CD14-positive monocyte (primary cell): ENCODE measurements at regions not wholly inside any gene's neighbourhood (a gene's known extent, or its start where the extent isn't known, plus 50 kb on each side); places are given as distances from the start of the nearest gene placed in this dataset.

Experiments
- DNase-seq, 3 donors: peaks; one replicate each; pipeline ENCODE4 v3.0.0-alpha.2; 2011 to 2022
- H2AFZ ChIP-seq: 2 replicates; pipeline ENCODE4 v1.6.0; 2012; ENCODE audit warnings: mild to moderate bottlenecking, low read depth, low read length, inconsistent platforms; ENCODE audit not compliant: insufficient read depth, poor library complexity, severe bottlenecking
- H3K27ac ChIP-seq, 2 donors: 1 replicate in 1 of 2; 2 replicates in 1 of 2; pipeline ENCODE4 v1.5.1; 2012 to 2013; ENCODE audit warnings: low read length in 2 of 2, control low read depth in 1 of 2, inconsistent platforms in 1 of 2, low read depth in 1 of 2, mild to moderate bottlenecking in 1 of 2
- H3K27me3 ChIP-seq, 2 donors: one replicate each; pipeline versions ENCODE4 v1.6.0 to v1.6.1; 2011 to 2013; ENCODE audit warnings: low read length in 2 of 2; ENCODE audit not compliant: control insufficient read depth in 2 of 2, insufficient read depth in 2 of 2
- H3K36me3 ChIP-seq, 2 donors: replicated peaks in 1 of 2; 1 replicate in 1 of 2; 2 replicates in 1 of 2; pipeline versions ENCODE4 v1.5.1 to v1.6.1; 2012 to 2013; ENCODE audit warnings: low read length in 2 of 2, control low read depth in 1 of 2, inconsistent platforms in 1 of 2, mild to moderate bottlenecking in 1 of 2; ENCODE audit not compliant: insufficient read depth in 2 of 2, control insufficient read depth in 1 of 2
- H3K4me1 ChIP-seq, 2 donors: 1 replicate in 1 of 2; 2 replicates in 1 of 2; pipeline versions ENCODE4 v1.5.1 to v1.6.1; 2012 to 2013; ENCODE audit warnings: low read length in 2 of 2, control low read depth in 1 of 2, inconsistent platforms in 1 of 2, mild to moderate bottlenecking in 1 of 2, moderate library complexity in 1 of 2; ENCODE audit not compliant: insufficient read depth in 2 of 2, control insufficient read depth in 1 of 2
- H3K4me2 ChIP-seq: replicated peaks from 2 replicates; pipeline ENCODE3; 2012; ENCODE audit warnings: low read length, moderate library complexity, mild to moderate bottlenecking; ENCODE audit not compliant: poor library complexity, severe bottlenecking; ENCODE audit errors: extremely low read depth
- H3K4me3 ChIP-seq, 3 experiments: fragments of 200-600 bp in 1 of 3; sonication (generic) in 1 of 3; replicated peaks in 1 of 3; 1 replicate in 2 of 3; 2 replicates in 1 of 3; pipeline ENCODE4 v1.5.1; 2011 to 2013; ENCODE audit warnings: low read length in 3 of 3, mild to moderate bottlenecking in 3 of 3, control low read depth in 2 of 3, low read depth in 2 of 3, inconsistent platforms in 1 of 3, moderate library complexity in 1 of 3
- H3K79me2 ChIP-seq: 2 replicates; pipeline ENCODE4 v1.6.0; 2012; ENCODE audit warnings: mild to moderate bottlenecking, control low read depth, inconsistent platforms, low read length, moderate library complexity; ENCODE audit not compliant: insufficient read depth
- H3K9ac ChIP-seq: 2 replicates; pipeline ENCODE4 v1.6.0; 2017; ENCODE audit warnings: low read length, mild to moderate bottlenecking; ENCODE audit not compliant: insufficient read depth, poor library complexity, severe bottlenecking
- H3K9me3 ChIP-seq, 2 donors: replicated peaks in 1 of 2; 1 replicate in 1 of 2; 2 replicates in 1 of 2; pipeline versions ENCODE4 v1.5.1 to v1.6.1; 2012 to 2013; ENCODE audit warnings: low read length in 2 of 2, control low read depth in 1 of 2; ENCODE audit not compliant: control insufficient read depth in 1 of 2, insufficient read depth in 1 of 2
- H4K20me1 ChIP-seq: 2 replicates; pipeline ENCODE4 v1.6.0; 2012; ENCODE audit warnings: mild to moderate bottlenecking, low read length, control low read depth, moderate library complexity; ENCODE audit not compliant: insufficient read depth
- H3K27ac Mint-ChIP-seq, 7 donors: one replicate each; pipeline ENCODE4 v1.8.0; 2020; ENCODE audit warnings: mild to moderate bottlenecking in 7 of 7, mixed read lengths in 7 of 7, moderate library complexity in 6 of 7, inconsistent platforms in 2 of 7
- H3K27me3 Mint-ChIP-seq, 3 donors: one replicate each; pipeline ENCODE4 v1.8.0; 2021 to 2022; ENCODE audit warnings: low read depth in 3 of 3, mild to moderate bottlenecking in 3 of 3, mixed read lengths in 3 of 3, moderate library complexity in 3 of 3, inconsistent platforms in 1 of 3
- H3K36me3 Mint-ChIP-seq, 2 donors: one replicate each; pipeline ENCODE4 v1.8.0; 2020; ENCODE audit warnings: mixed read lengths in 2 of 2, inconsistent platforms in 1 of 2, mild to moderate bottlenecking in 1 of 2
- H3K4me1 Mint-ChIP-seq: one replicate; pipeline ENCODE4 v1.8.0; 2020; ENCODE audit warnings: mild to moderate bottlenecking, mixed read lengths
- H3K4me3 Mint-ChIP-seq, 2 donors: one replicate each; pipeline ENCODE4 v1.8.0; 2020; ENCODE audit warnings: mild to moderate bottlenecking in 2 of 2, mixed read lengths in 2 of 2, moderate library complexity in 1 of 2
- H3K9me3 Mint-ChIP-seq, 7 donors: one replicate each; pipeline ENCODE4 v1.8.0; 2020 to 2022; ENCODE audit warnings: mixed read lengths in 7 of 7, mild to moderate bottlenecking in 6 of 7, moderate library complexity in 6 of 7, inconsistent platforms in 2 of 7
- CTCF ChIP-seq: fragments of 200-600 bp; IDR thresholded peaks from one replicate; pipeline ENCODE4 v1.8.0; 2022; ENCODE audit warnings: antibody characterized with exemption, mild to moderate bottlenecking
- WGBS: methylation state at CpG from one replicate; pipeline ENCODE4 v1.1.5; 2013; ENCODE audit warnings: missing lambda C conversion rate; ENCODE audit not compliant: insufficient coverage; 5-methylcytosine and 5-hydroxymethylcytosine counted together
- intact Hi-C, 2 donors: fragments of 100-400 bp; cut with micrococcal nuclease; formaldehyde crosslinking; loops; one replicate each; pipeline versions ENCODE4 v1.15.0 to v1.15.1; 2023

- 89% methylated on average over 8 of the region's 9 CpGs for WGBS
- H3K4me2 ChIP-seq: no peak overlapping the region
- no peaks in the 10 kb centered on the region for H3K36me3 ChIP-seq
- no peak for DNase-seq
- Mint-ChIP-seq H3K27me3 (peaks cover 5 to 20% (median 14%) of the 10 kb centered on the region in 3 donors), H3K36me3 (no peaks in the 10 kb centered on the region), H3K4me1 (no peaks in the 10 kb centered on the region), H3K27ac (no peak overlapping the region), H3K4me3 (no peak overlapping the region), H3K9me3 (peaks cover 0 to 3% (median 0%) of the 10 kb centered on the region in 7 donors)
- H3K79me2 ChIP-seq: no peaks in the 10 kb centered on the region
- H3K9me3 ChIP-seq: no peaks in the 10 kb centered on the region
- no peaks in the 10 kb centered on the region for H3K27me3 ChIP-seq
- TF ChIP-seq CTCF: no peak
- intact Hi-C loops: no loop called here
- no peak overlapping the region for H3K4me3 ChIP-seq
- no peak overlapping the region for H3K9ac ChIP-seq
- H4K20me1 ChIP-seq: no peaks in the 10 kb centered on the region
- no peaks in the 10 kb centered on the region for H3K4me1 ChIP-seq
- no peak overlapping the region for H2AFZ ChIP-seq
- no peak overlapping the region for H3K27ac ChIP-seq
Measured at GRCh38 chr22:49136816-49137180, 690.9 kb downstream of the BRD1 start.

- Mint-ChIP-seq H3K9me3 (peaks cover 0 to 3% (median 0%) of the 10 kb centered on the region in 7 donors), H3K4me3 (no peak overlapping the region), H3K27me3 (peaks cover 7 to 18% (median 17%) of the 10 kb centered on the region in 3 donors), H3K36me3 (no peaks in the 10 kb centered on the region), H3K27ac (no peak overlapping the region), H3K4me1 (no peaks in the 10 kb centered on the region)
- H3K4me1 ChIP-seq: no peaks in the 10 kb centered on the region
- H3K27ac ChIP-seq: no peak overlapping the region
- H3K36me3 ChIP-seq: no peaks in the 10 kb centered on the region
- no peak overlapping the region for H3K4me2 ChIP-seq
- no peak overlapping the region for H3K4me3 ChIP-seq
- H3K9me3 ChIP-seq: no peaks in the 10 kb centered on the region
- no peak overlapping the region for H2AFZ ChIP-seq
- TF ChIP-seq CTCF: no peak
- intact Hi-C loops: no loop called here
- H4K20me1 ChIP-seq: no peaks in the 10 kb centered on the region
- no peak for DNase-seq
- H3K79me2 ChIP-seq: no peaks in the 10 kb centered on the region
- 71% methylated on average over 24 of the region's 25 CpGs for WGBS
- H3K9ac ChIP-seq: no peak overlapping the region
- no peaks in the 10 kb centered on the region for H3K27me3 ChIP-seq
Measured at GRCh38 chr22:49136041-49136815, 691.4 kb downstream of the BRD1 start.
